ENCODE measurements at regions not wholly inside any gene's neighbourhood (a gene's known extent, or its start where the extent isn't known, plus 50 kb on each side); places are given as distances from the start of the nearest gene placed in this dataset.
"Not testable (repeated sequence)": the region's sequence is repeated elsewhere in the genome, so short reads cannot be mapped to it uniquely, and the experiment has no call there.

- no peaks in the 10 kb centered on the region for H3K36me3 ChIP-seq (ENCODE audit: insufficient read depth, low read length)
- H3K9me3 ChIP-seq (ENCODE audit: low read length) = no peaks in the 10 kb centered on the region
Measured at GRCh38 chr12:34097213-34097612, 74.9 kb downstream of the ALG10 start.

DNA sequence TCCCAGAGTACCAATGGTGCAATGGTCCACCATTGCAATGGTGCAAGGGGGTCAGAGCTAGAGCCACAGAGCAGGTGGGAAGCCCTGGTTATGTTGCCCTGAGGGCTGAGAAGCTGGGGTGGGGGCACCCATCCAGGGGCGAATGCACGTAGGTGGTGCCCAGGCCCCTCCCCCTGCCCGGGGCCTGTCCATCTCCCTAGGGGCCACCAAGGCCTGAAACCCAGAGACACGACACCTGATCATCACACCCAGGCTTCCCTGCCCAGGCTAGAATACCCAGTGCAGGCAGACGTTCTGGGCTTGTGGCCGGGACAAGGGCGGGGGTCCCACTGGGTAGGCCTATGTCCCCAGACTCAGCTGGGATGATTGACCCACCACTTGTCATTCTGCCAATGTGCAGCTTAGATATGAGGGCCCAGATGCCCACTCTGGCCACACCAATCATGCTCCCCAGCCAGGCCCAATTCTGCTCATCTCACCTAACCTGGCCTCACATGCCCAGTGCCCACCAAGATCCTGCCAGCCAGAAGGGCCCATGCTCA lies 83.2 kb downstream of the ALG10 start:
- Histone ChIP-seq H2AFZ (ENCODE audit: low read depth, low read length) (no peak overlapping the region), H3K4me1 (ENCODE audit: insufficient read depth, low read length) (no peaks in the 10 kb centered on the region), H3K27me3 (ENCODE audit: insufficient read depth, low read length) (no peaks in the 10 kb centered on the region), H3K36me3 (ENCODE audit: insufficient read depth, low read length) (no peaks in the 10 kb centered on the region), H3K9me3 (ENCODE audit: low read length) (peaks cover 2% of the 10 kb centered on the region), H3K4me3 (ENCODE audit: low read length) (no peak overlapping the region)

More at GRCh38 chr12:34097213-34097612, 74.9 kb downstream of the ALG10 start:
- Histone ChIP-seq H3K27me3 (ENCODE audit: insufficient read depth, low read length) (no peaks in the 10 kb centered on the region), H2AFZ (ENCODE audit: low read depth, low read length) (no peak overlapping the region), H3K4me1 (ENCODE audit: insufficient read depth, low read length) (peaks cover 3% of the 10 kb centered on the region), H3K4me3 (ENCODE audit: low read length) (no peak overlapping the region)

GRCh38 chr12:34106172-34106571 lies 83.9 kb downstream of the ALG10 start:
- H2AFZ ChIP-seq (ENCODE audit: low read depth, low read length) = no peak overlapping the region
- peaks cover 3% of the 10 kb centered on the region for H3K4me1 ChIP-seq (ENCODE audit: insufficient read depth, low read length)
- H3K9me3 ChIP-seq (ENCODE audit: low read length) = peaks cover 2% of the 10 kb centered on the region
- H3K36me3 ChIP-seq (ENCODE audit: insufficient read depth, low read length) = no peaks in the 10 kb centered on the region
- no peaks in the 10 kb centered on the region for H3K27me3 ChIP-seq (ENCODE audit: insufficient read depth, low read length)
- no peak overlapping the region for H3K4me3 ChIP-seq (ENCODE audit: low read length)

DNA sequence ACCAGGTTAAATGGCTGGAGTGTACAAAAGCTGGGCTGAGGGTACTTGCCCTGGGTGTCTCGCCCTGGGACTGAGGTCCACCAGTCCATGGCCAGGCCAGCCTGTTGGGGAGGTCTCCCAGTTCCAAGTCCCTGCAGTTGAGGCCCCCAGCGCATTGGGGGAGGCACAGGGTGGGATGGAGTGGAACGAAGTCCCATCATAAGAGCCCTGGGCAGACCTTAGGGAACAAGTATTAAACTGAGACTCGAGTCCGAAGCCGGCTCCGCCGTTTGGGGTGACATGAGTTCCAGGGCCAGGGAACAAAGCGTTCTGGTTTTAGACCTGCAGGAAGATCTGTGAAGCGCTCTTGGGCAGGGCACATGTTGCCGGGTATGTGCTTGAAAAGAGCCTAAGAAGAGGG lies 84.7 kb downstream of the ALG10 start:
- Histone ChIP-seq H3K27me3 (ENCODE audit: insufficient read depth, low read length) (no peaks in the 10 kb centered on the region), H3K36me3 (ENCODE audit: insufficient read depth, low read length) (no peaks in the 10 kb centered on the region), H3K9me3 (ENCODE audit: low read length) (peaks cover 2% of the 10 kb centered on the region), H3K4me3 (ENCODE audit: low read length) (no peak overlapping the region), H2AFZ (ENCODE audit: low read depth, low read length) (no peak overlapping the region), H3K4me1 (ENCODE audit: insufficient read depth, low read length) (peaks cover 3% of the 10 kb centered on the region)

DNA sequence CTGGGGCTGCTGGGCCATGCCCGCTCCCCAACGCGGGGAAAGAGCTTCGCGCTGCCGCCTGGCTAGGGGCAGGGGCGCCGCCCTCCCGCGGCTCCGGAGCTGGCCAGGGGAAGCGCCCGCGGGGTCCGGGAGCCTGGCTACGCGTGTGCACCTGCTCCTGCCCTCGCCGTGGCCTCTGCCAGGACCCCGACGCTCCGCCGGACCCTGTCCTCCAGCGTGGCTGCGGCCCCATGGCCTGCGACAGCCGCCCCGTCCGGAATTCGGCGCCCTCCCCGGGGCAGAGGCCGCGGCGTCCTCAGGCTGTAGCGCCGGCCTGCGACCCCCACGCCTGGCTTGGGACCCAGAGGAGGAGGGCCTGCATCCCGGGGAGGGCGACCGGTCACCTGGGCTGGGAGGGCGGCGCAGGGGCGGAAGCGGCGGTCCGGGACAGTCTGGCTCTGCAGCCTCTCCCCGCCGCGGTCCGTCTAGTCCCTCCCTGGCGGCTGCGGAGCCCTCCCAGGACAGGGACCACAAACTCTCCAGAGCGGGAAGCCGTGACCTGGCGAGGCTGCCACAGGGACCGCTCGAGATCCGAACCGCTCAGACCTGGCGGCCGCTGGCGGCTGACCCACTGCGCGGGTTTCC lies 85.6 kb downstream of the ALG10 start:
- no peaks in the 10 kb centered on the region for H3K27me3 ChIP-seq (ENCODE audit: insufficient read depth, low read length)
- H3K36me3 ChIP-seq (ENCODE audit: insufficient read depth, low read length) = no peaks in the 10 kb centered on the region
- no peak overlapping the region for H2AFZ ChIP-seq (ENCODE audit: low read depth, low read length)

DNA sequence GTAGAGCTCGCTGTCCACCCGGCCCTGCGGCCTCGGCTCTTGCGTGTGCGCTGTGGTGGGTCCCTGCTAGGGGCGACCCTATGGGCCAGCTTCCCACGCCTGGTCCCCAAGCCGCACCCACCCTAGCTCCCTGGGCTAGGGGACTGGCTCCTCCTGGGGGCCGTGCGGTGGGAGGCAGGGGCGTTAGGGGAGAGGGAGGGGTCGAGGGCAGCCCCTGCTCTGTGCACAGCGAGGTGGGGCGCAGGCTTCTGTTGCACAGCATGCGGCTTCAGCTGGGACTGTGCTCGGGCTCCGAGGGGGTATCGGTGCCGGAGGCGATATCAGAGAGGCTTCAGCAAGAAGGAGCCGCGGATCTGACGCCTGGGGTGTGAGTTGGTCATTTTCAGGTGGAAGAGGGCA lies 86.1 kb downstream of the ALG10 start:
- peaks cover 2% of the 10 kb centered on the region for H3K9me3 ChIP-seq (ENCODE audit: low read length)
- H2AFZ ChIP-seq (ENCODE audit: low read depth, low read length) = no peak overlapping the region
- H3K4me3 ChIP-seq (ENCODE audit: low read length) = no peak overlapping the region
- H3K27me3 ChIP-seq (ENCODE audit: insufficient read depth, low read length) = no peaks in the 10 kb centered on the region
- H3K4me1 ChIP-seq (ENCODE audit: insufficient read depth, low read length) = peaks cover 3% of the 10 kb centered on the region
- H3K36me3 ChIP-seq (ENCODE audit: insufficient read depth, low read length) = no peaks in the 10 kb centered on the region

More for the DNA sequence above, 85.6 kb downstream of the ALG10 start:
- H3K9me3 ChIP-seq (ENCODE audit: low read length) = peaks cover 2% of the 10 kb centered on the region
- H3K4me3 ChIP-seq (ENCODE audit: low read length) = no peak overlapping the region
- peaks cover 3% of the 10 kb centered on the region for H3K4me1 ChIP-seq (ENCODE audit: insufficient read depth, low read length)

DNA sequence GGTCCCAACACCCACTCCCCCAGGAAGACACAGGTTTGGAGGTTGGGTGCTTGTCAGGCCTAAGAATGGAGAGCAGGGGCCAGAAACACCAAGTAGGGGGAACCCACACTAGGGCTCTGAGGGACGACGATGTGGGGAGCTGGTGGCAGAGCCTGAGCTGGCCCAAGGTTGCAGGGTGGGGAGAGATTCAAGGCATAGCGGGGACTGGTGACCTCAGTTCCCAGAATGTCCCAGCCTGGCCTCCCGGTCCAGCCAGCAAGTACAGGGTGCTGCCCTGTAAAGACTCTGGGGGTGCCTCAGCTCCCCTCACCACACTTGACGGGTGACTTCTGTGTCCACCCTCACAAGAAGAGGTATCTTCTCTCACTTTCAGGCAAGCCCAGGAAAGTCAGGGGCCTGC lies 86.7 kb downstream of the ALG10 start:
- H3K27me3 ChIP-seq (ENCODE audit: insufficient read depth, low read length) = no peaks in the 10 kb centered on the region
- H3K36me3 ChIP-seq (ENCODE audit: insufficient read depth, low read length) = no peaks in the 10 kb centered on the region
- H3K9me3 ChIP-seq (ENCODE audit: low read length) = peaks cover 2% of the 10 kb centered on the region
- H2AFZ ChIP-seq (ENCODE audit: low read depth, low read length) = no peak overlapping the region
- peaks cover 3% of the 10 kb centered on the region for H3K4me1 ChIP-seq (ENCODE audit: insufficient read depth, low read length)
- no peak overlapping the region for H3K4me3 ChIP-seq (ENCODE audit: low read length)

GRCh38 chr12:34109390-34109789 lies 87.1 kb downstream of the ALG10 start:
- Histone ChIP-seq H3K4me1 (ENCODE audit: insufficient read depth, low read length) (peaks cover 3% of the 10 kb centered on the region), H2AFZ (ENCODE audit: low read depth, low read length) (no peak overlapping the region), H3K36me3 (ENCODE audit: insufficient read depth, low read length) (no peaks in the 10 kb centered on the region), H3K9me3 (ENCODE audit: low read length) (peaks cover 2% of the 10 kb centered on the region), H3K27me3 (ENCODE audit: insufficient read depth, low read length) (no peaks in the 10 kb centered on the region), H3K4me3 (ENCODE audit: low read length) (no peak overlapping the region)

GRCh38 chr12:34109909-34110531 lies 87.7 kb downstream of the ALG10 start:
- H3K4me1 ChIP-seq (ENCODE audit: insufficient read depth, low read length); H3K27me3 ChIP-seq (ENCODE audit: insufficient read depth, low read length); H3K4me3 ChIP-seq (ENCODE audit: low read length); H2AFZ ChIP-seq (ENCODE audit: low read depth, low read length); H3K36me3 ChIP-seq (ENCODE audit: insufficient read depth, low read length); H3K9me3 ChIP-seq (ENCODE audit: low read length): not testable (repeated sequence)

DNA sequence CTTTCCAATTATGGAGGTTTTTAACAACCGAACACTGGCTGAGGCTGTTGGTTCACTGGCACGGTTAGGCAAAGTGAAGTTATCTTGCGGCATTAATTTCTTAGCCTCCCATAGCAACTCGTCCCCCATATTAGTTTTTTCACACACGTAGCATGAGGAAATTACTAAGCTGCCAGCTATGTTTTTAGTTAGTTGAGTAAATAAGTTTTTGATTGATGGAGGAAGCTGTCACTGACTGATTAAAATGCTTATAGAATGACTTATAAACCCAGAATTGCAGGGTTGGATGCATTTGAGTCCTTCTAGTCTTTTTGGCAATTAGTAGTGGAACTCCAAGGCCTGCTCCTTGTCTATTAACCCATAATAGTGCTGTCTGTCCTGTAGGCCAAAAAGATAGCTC lies 97.1 kb downstream of the ALG10 start:
- H3K4me3 ChIP-seq (ENCODE audit: low read length) = no peak overlapping the region
- peaks cover 3% of the 10 kb centered on the region for H3K9me3 ChIP-seq (ENCODE audit: low read length)
- no peaks in the 10 kb centered on the region for H3K4me1 ChIP-seq (ENCODE audit: insufficient read depth, low read length)
- H3K27me3 ChIP-seq (ENCODE audit: insufficient read depth, low read length) = no peaks in the 10 kb centered on the region
- H3K36me3 ChIP-seq (ENCODE audit: insufficient read depth, low read length) = no peaks in the 10 kb centered on the region
- no peak overlapping the region for H2AFZ ChIP-seq (ENCODE audit: low read depth, low read length)

GRCh38 chr12:34121360-34121759 lies 99.1 kb downstream of the ALG10 start:
- H3K27me3 ChIP-seq (ENCODE audit: insufficient read depth, low read length) = no peaks in the 10 kb centered on the region
- no peaks in the 10 kb centered on the region for H3K36me3 ChIP-seq (ENCODE audit: insufficient read depth, low read length)
- no peak overlapping the region for H2AFZ ChIP-seq (ENCODE audit: low read depth, low read length)
- H3K9me3 ChIP-seq (ENCODE audit: low read length) = peaks cover 7% of the 10 kb centered on the region
- H3K4me1 ChIP-seq (ENCODE audit: insufficient read depth, low read length) = no peaks in the 10 kb centered on the region
- H3K4me3 ChIP-seq (ENCODE audit: low read length) = no peak overlapping the region

GRCh38 chr12:34123092-34123491 lies 100.8 kb downstream of the ALG10 start:
- not testable (repeated sequence) for H2AFZ ChIP-seq (ENCODE audit: low read depth, low read length); H3K4me1 ChIP-seq (ENCODE audit: insufficient read depth, low read length)
- H3K9me3 ChIP-seq (ENCODE audit: low read length) = peaks cover 14% of the 10 kb centered on the region

DNA sequence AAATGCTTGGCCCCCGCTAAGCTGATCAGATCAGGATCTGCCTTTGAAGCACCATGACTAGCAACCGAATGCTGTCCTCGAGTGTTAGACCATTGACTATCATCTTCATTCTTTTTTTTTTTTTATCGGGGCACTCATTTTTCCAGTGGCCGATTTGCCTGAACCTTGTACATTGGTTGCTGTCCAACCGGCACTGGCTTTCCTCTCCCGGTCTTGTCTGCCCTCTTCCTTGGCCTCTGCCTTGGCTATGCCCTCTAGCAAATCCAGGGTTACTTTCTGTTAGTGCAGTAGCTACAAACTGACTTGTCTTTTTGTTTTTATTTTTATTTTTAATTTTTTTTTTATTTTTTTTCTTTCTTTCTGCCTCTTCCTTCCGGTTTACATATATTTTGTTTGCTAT lies 102.3 kb downstream of the ALG10 start:
- H3K9me3 ChIP-seq (ENCODE audit: low read length) = peaks cover 14% of the 10 kb centered on the region
- no peaks in the 10 kb centered on the region for H3K27me3 ChIP-seq (ENCODE audit: insufficient read depth, low read length)
- H2AFZ ChIP-seq (ENCODE audit: low read depth, low read length) = no peak overlapping the region
- H3K36me3 ChIP-seq (ENCODE audit: insufficient read depth, low read length) = no peaks in the 10 kb centered on the region
- H3K4me3 ChIP-seq (ENCODE audit: low read length) = no peak overlapping the region
- no peaks in the 10 kb centered on the region for H3K4me1 ChIP-seq (ENCODE audit: insufficient read depth, low read length)

More at GRCh38 chr12:34123092-34123491, 100.8 kb downstream of the ALG10 start:
- H3K27me3 ChIP-seq (ENCODE audit: insufficient read depth, low read length); H3K36me3 ChIP-seq (ENCODE audit: insufficient read depth, low read length); H3K4me3 ChIP-seq (ENCODE audit: low read length): not testable (repeated sequence)
